Prostate gland (tissue), 2 donors: ENCODE measurements at regions not wholly inside any gene's neighbourhood (a gene's known extent, or its start where the extent isn't known, plus 50 kb on each side); places are given as distances from the start of the nearest gene placed in this dataset.

Source experiments
- POLR2A ChIP-seq: fragments of 450-650 bp; IDR thresholded peaks from one replicate; pipeline ENCODE4 v1.6.1; 2016; ENCODE audit warnings: antibody characterized with exemption, mild to moderate bottlenecking
- TF ChIP-seq, protein P1 (sequence below), 4 experiments: fragments of 200-600 bp in 2 of 4; fragments of 450-650 bp in 2 of 4; sonication (generic) in 2 of 4; IDR thresholded peaks; 1 replicate in 3 of 4; 2 replicates in 1 of 4; pipeline ENCODE4 v1.5.1; 2016 to 2019; ENCODE audit warnings: antibody characterized with exemption in 4 of 4, mild to moderate bottlenecking in 2 of 4, moderate library complexity in 2 of 4

DNA sequence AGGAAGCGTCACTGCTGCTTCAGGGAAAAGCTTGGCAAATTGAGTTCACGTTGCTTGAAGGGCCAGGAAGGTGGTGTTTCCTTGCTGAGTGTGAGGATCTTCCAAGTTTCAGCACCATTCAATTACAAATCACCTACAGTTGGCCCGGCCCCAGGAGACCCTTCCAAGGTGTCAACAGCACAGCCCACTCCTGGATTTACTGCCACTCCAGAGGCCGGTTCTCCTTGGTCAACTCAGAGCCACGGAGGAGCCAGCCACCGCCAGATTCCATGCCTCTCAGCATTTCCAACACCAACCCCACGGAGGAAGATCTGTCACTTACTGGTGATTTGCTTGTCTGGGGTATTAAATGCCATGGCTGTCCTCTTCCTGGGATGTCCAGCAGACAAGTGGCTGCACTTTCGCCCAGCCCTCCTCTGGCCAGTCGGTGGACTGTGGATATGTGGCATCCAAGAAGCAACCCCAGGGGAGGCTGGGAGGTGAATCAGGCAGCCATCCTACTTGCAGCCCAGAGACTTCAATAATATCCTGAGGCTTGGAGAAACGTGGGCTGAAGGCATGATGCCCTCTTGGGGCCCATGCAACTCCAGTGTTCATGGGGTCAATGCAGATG is 74.1 kb upstream of the SHANK2 start:
- TF ChIP-seq, protein P1, sequence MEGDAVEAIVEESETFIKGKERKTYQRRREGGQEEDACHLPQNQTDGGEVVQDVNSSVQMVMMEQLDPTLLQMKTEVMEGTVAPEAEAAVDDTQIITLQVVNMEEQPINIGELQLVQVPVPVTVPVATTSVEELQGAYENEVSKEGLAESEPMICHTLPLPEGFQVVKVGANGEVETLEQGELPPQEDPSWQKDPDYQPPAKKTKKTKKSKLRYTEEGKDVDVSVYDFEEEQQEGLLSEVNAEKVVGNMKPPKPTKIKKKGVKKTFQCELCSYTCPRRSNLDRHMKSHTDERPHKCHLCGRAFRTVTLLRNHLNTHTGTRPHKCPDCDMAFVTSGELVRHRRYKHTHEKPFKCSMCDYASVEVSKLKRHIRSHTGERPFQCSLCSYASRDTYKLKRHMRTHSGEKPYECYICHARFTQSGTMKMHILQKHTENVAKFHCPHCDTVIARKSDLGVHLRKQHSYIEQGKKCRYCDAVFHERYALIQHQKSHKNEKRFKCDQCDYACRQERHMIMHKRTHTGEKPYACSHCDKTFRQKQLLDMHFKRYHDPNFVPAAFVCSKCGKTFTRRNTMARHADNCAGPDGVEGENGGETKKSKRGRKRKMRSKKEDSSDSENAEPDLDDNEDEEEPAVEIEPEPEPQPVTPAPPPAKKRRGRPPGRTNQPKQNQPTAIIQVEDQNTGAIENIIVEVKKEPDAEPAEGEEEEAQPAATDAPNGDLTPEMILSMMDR (IDR thresholded peaks at IDR 0.05), result no peak
- TF ChIP-seq POLR2A, result no peak
